Loucy (cell line): ENCODE measurements at regions not wholly inside any gene's neighbourhood (a gene's known extent, or its start where the extent isn't known, plus 50 kb on each side); places are given as distances from the start of the nearest gene placed in this dataset.

Source experiments
- H2AFZ ChIP-seq: fragments of 200-600 bp; sonication (generic); 2 replicates; pipeline ENCODE4 v1.6.0; 2016; ENCODE audit warnings: antibody characterized with exemption, mild to moderate bottlenecking, low read length, moderate library complexity
- H3F3A ChIP-seq: fragments of 200-600 bp; 2 replicates; pipeline ENCODE4 v1.6.0; 2016; ENCODE audit warnings: antibody characterized with exemption, low read depth, mild to moderate bottlenecking
- H3K27me3 ChIP-seq: fragments of 200-600 bp; sonication (generic); 2 replicates; pipeline ENCODE4 v1.6.1; 2014; ENCODE audit warnings: low read length, mild to moderate bottlenecking; ENCODE audit not compliant: insufficient read depth, poor library complexity, severe bottlenecking
- H3K36me3 ChIP-seq: fragments of 200-600 bp; sonication (generic); 2 replicates; pipeline ENCODE4 v1.6.1; 2016; ENCODE audit warnings: low read length; ENCODE audit not compliant: insufficient read depth
- H3K4me1 ChIP-seq: fragments of 200-600 bp; sonication (generic); 2 replicates; pipeline ENCODE4 v1.5.1; 2014; ENCODE audit warnings: low read length, mild to moderate bottlenecking; ENCODE audit not compliant: insufficient read depth, poor library complexity, severe bottlenecking
- H3K4me2 ChIP-seq: fragments of 200-600 bp; sonication (generic); 2 replicates; pipeline ENCODE4 v1.6.0; 2014; ENCODE audit warnings: antibody characterized with exemption, low read length, low read depth, mild to moderate bottlenecking; ENCODE audit not compliant: poor library complexity, severe bottlenecking
- H3K4me3 ChIP-seq: fragments of 200-600 bp; sonication (generic); 2 replicates; pipeline ENCODE4 v1.5.1; 2014; ENCODE audit warnings: low read length, mild to moderate bottlenecking, mixed read lengths; ENCODE audit not compliant: poor library complexity, severe bottlenecking
- H3K79me2 ChIP-seq: fragments of 200-600 bp; sonication (generic); 2 replicates; pipeline ENCODE4 v1.6.1; 2014; ENCODE audit warnings: low read length; ENCODE audit not compliant: insufficient read depth
- H3K9ac ChIP-seq: fragments of 200-600 bp; sonication (generic); 2 replicates; pipeline ENCODE4 v1.6.0; 2014; ENCODE audit warnings: mild to moderate bottlenecking, low read depth, low read length, moderate library complexity; ENCODE audit not compliant: poor library complexity, severe bottlenecking
- H3K9me2 ChIP-seq: fragments of 200-600 bp; sonication (generic); replicated peaks from 2 replicates; pipeline ENCODE4 v1.6.1; 2016; ENCODE audit warnings: low read depth, low read length, mixed read lengths
- H3K9me3 ChIP-seq: fragments of 200-600 bp; sonication (generic); 2 replicates; pipeline ENCODE4 v1.6.1; 2014; ENCODE audit warnings: mild to moderate bottlenecking, antibody characterized with exemption, low read length, low read depth; ENCODE audit not compliant: insufficient read depth
- H4K20me1 ChIP-seq: fragments of 200-600 bp; sonication (generic); 2 replicates; pipeline ENCODE4 v1.6.0; 2014; ENCODE audit warnings: antibody characterized with exemption, low read length, mild to moderate bottlenecking; ENCODE audit not compliant: insufficient read depth, poor library complexity, severe bottlenecking
- EZH2phosphoT487 ChIP-seq: fragments of 200-600 bp; IDR thresholded peaks from 2 replicates; pipeline ENCODE4 v1.6.1; 2018; ENCODE audit warnings: antibody characterized with exemption, mild to moderate bottlenecking, moderate library complexity, borderline replicate concordance
- TF ChIP-seq, protein P1 (sequence below): fragments of 200-600 bp; sonication (generic); conservative IDR thresholded peaks from 2 replicates; pipeline ENCODE4 v1.5.1; 2014; ENCODE audit warnings: mild to moderate bottlenecking, antibody characterized with exemption, low read length

DNA sequence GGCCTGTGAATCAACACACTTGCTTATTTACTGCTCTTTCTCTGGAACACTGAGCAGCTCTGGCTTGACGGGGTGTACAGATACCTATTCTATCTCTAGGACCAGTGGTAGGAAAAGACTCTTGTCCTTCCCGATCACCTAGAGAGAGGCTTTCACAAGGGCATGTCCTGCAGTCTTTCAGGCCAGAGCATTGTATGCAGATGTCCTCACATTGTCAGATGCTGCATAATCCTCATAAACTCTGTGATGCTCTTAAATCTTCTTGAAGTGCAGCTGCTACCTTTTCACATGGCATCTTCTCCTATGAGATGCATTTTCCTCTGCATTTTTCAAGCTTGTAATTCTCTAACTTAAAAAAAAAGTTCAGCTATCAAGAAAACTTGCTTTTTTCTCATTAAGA, 369.4 kb downstream of the OLFM4 start:
- no peaks in the 10 kb centered on the region for H3F3A ChIP-seq
- no peaks in the 10 kb centered on the region for H3K79me2 ChIP-seq
- H3K4me1 ChIP-seq: no peaks in the 10 kb centered on the region
- no peak overlapping the region for H3K4me3 ChIP-seq
- no peak overlapping the region for H3K4me2 ChIP-seq
- no peak overlapping the region for H2AFZ ChIP-seq
- no peak overlapping the region for H3K9ac ChIP-seq
- H3K9me3 ChIP-seq: no peaks in the 10 kb centered on the region
- no peaks in the 10 kb centered on the region for H3K27me3 ChIP-seq
- H3K9me2 ChIP-seq: no peaks in the 10 kb centered on the region
- H4K20me1 ChIP-seq: no peaks in the 10 kb centered on the region
- no peaks in the 10 kb centered on the region for H3K36me3 ChIP-seq
- TF ChIP-seq, protein P1, sequence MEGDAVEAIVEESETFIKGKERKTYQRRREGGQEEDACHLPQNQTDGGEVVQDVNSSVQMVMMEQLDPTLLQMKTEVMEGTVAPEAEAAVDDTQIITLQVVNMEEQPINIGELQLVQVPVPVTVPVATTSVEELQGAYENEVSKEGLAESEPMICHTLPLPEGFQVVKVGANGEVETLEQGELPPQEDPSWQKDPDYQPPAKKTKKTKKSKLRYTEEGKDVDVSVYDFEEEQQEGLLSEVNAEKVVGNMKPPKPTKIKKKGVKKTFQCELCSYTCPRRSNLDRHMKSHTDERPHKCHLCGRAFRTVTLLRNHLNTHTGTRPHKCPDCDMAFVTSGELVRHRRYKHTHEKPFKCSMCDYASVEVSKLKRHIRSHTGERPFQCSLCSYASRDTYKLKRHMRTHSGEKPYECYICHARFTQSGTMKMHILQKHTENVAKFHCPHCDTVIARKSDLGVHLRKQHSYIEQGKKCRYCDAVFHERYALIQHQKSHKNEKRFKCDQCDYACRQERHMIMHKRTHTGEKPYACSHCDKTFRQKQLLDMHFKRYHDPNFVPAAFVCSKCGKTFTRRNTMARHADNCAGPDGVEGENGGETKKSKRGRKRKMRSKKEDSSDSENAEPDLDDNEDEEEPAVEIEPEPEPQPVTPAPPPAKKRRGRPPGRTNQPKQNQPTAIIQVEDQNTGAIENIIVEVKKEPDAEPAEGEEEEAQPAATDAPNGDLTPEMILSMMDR: no peak
- no peak for TF ChIP-seq EZH2phosphoT487

DNA sequence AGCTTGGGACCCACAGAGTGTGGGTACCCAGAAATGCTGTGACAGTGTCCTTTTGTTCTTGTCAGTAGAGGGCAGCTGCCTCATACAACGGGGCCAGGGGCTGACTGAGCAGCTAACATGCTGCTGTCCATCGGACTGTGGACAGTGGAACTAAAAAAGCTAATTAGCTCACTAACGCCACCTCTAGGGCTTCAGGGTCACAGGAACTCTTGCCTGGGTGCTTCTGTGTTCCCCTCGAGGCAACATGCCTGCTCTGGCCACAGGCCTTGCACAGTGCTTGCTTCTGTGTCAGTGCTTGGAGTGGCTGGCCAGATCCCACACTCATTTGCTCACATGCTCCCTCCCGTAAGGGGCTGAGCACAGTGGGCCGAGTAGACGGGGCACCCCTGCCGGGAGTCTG, 377.0 kb downstream of the OLFM4 start:
- Histone ChIP-seq H3F3A (no peaks in the 10 kb centered on the region), H3K36me3 (no peaks in the 10 kb centered on the region), H3K27me3 (no peaks in the 10 kb centered on the region), H3K4me2 (no peak overlapping the region), H3K9me3 (no peaks in the 10 kb centered on the region), H3K4me1 (no peaks in the 10 kb centered on the region), H3K9ac (no peak overlapping the region), H2AFZ (no peak overlapping the region), H3K9me2 (no peaks in the 10 kb centered on the region), H3K4me3 (no peak overlapping the region), H3K79me2 (no peaks in the 10 kb centered on the region), H4K20me1 (no peaks in the 10 kb centered on the region)
- no peak for TF ChIP-seq EZH2phosphoT487
- TF ChIP-seq, protein P1: no peak

DNA sequence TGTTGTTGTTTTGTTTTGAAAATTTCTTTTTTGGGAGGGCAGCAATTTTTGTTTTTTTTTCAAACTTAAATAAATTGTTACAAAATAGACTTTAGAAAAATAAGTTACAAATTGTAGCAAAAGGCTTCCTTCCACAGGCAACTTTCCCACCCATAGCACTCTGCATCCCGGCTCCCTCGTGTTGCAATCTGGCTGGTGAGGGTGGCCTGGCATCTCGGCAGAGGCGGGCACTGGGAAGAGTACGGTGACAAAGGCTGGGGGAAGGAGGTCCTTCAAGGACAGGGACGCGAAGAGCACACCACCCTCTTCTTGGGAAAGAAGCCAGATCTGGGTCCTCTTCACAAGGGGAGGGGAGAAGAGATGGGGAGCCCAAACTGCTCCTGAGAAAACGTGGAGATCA, 379.7 kb downstream of the OLFM4 start:
- Histone ChIP-seq H3K9me2 (no peaks in the 10 kb centered on the region), H2AFZ (no peak overlapping the region), H3K9ac (no peak overlapping the region), H3K4me2 (no peak overlapping the region), H3K9me3 (no peaks in the 10 kb centered on the region), H3K4me3 (no peak overlapping the region), H3F3A (no peaks in the 10 kb centered on the region), H3K27me3 (no peaks in the 10 kb centered on the region), H3K4me1 (no peaks in the 10 kb centered on the region), H4K20me1 (no peaks in the 10 kb centered on the region), H3K79me2 (no peaks in the 10 kb centered on the region), H3K36me3 (no peaks in the 10 kb centered on the region)
- TF ChIP-seq, protein P1: no peak
- no peak for TF ChIP-seq EZH2phosphoT487
